CD14-positive monocyte (primary cell): ENCODE measurements at regions not wholly inside any gene's neighbourhood (a gene's known extent, or its start where the extent isn't known, plus 50 kb on each side); places are given as distances from the start of the nearest gene placed in this dataset.

Source experiments
- DNase-seq, 3 donors: peaks; one replicate each; pipeline ENCODE4 v3.0.0-alpha.2; 2011 to 2022
- H2AFZ ChIP-seq: 2 replicates; pipeline ENCODE4 v1.6.0; 2012; ENCODE audit warnings: mild to moderate bottlenecking, low read depth, low read length, inconsistent platforms; ENCODE audit not compliant: insufficient read depth, poor library complexity, severe bottlenecking
- H3K27ac ChIP-seq, 2 donors: 1 replicate in 1 of 2; 2 replicates in 1 of 2; pipeline ENCODE4 v1.5.1; 2012 to 2013; ENCODE audit warnings: low read length in 2 of 2, control low read depth in 1 of 2, inconsistent platforms in 1 of 2, low read depth in 1 of 2, mild to moderate bottlenecking in 1 of 2
- H3K27me3 ChIP-seq, 2 donors: one replicate each; pipeline versions ENCODE4 v1.6.0 to v1.6.1; 2011 to 2013; ENCODE audit warnings: low read length in 2 of 2; ENCODE audit not compliant: control insufficient read depth in 2 of 2, insufficient read depth in 2 of 2
- H3K36me3 ChIP-seq, 2 donors: replicated peaks in 1 of 2; 1 replicate in 1 of 2; 2 replicates in 1 of 2; pipeline versions ENCODE4 v1.5.1 to v1.6.1; 2012 to 2013; ENCODE audit warnings: low read length in 2 of 2, control low read depth in 1 of 2, inconsistent platforms in 1 of 2, mild to moderate bottlenecking in 1 of 2; ENCODE audit not compliant: insufficient read depth in 2 of 2, control insufficient read depth in 1 of 2
- H3K4me1 ChIP-seq, 2 donors: 1 replicate in 1 of 2; 2 replicates in 1 of 2; pipeline versions ENCODE4 v1.5.1 to v1.6.1; 2012 to 2013; ENCODE audit warnings: low read length in 2 of 2, control low read depth in 1 of 2, inconsistent platforms in 1 of 2, mild to moderate bottlenecking in 1 of 2, moderate library complexity in 1 of 2; ENCODE audit not compliant: insufficient read depth in 2 of 2, control insufficient read depth in 1 of 2
- H3K4me2 ChIP-seq: replicated peaks from 2 replicates; pipeline ENCODE3; 2012; ENCODE audit warnings: low read length, moderate library complexity, mild to moderate bottlenecking; ENCODE audit not compliant: poor library complexity, severe bottlenecking; ENCODE audit errors: extremely low read depth
- H3K4me3 ChIP-seq, 3 experiments: fragments of 200-600 bp in 1 of 3; sonication (generic) in 1 of 3; replicated peaks in 1 of 3; 1 replicate in 2 of 3; 2 replicates in 1 of 3; pipeline ENCODE4 v1.5.1; 2011 to 2013; ENCODE audit warnings: low read length in 3 of 3, mild to moderate bottlenecking in 3 of 3, control low read depth in 2 of 3, low read depth in 2 of 3, inconsistent platforms in 1 of 3, moderate library complexity in 1 of 3
- H3K79me2 ChIP-seq: 2 replicates; pipeline ENCODE4 v1.6.0; 2012; ENCODE audit warnings: mild to moderate bottlenecking, control low read depth, inconsistent platforms, low read length, moderate library complexity; ENCODE audit not compliant: insufficient read depth
- H3K9ac ChIP-seq: 2 replicates; pipeline ENCODE4 v1.6.0; 2017; ENCODE audit warnings: low read length, mild to moderate bottlenecking; ENCODE audit not compliant: insufficient read depth, poor library complexity, severe bottlenecking
- H3K9me3 ChIP-seq, 2 donors: replicated peaks in 1 of 2; 1 replicate in 1 of 2; 2 replicates in 1 of 2; pipeline versions ENCODE4 v1.5.1 to v1.6.1; 2012 to 2013; ENCODE audit warnings: low read length in 2 of 2, control low read depth in 1 of 2; ENCODE audit not compliant: control insufficient read depth in 1 of 2, insufficient read depth in 1 of 2
- H4K20me1 ChIP-seq: 2 replicates; pipeline ENCODE4 v1.6.0; 2012; ENCODE audit warnings: mild to moderate bottlenecking, low read length, control low read depth, moderate library complexity; ENCODE audit not compliant: insufficient read depth
- H3K27ac Mint-ChIP-seq, 7 donors: one replicate each; pipeline ENCODE4 v1.8.0; 2020; ENCODE audit warnings: mild to moderate bottlenecking in 7 of 7, mixed read lengths in 7 of 7, moderate library complexity in 6 of 7, inconsistent platforms in 2 of 7
- H3K27me3 Mint-ChIP-seq, 3 donors: one replicate each; pipeline ENCODE4 v1.8.0; 2021 to 2022; ENCODE audit warnings: low read depth in 3 of 3, mild to moderate bottlenecking in 3 of 3, mixed read lengths in 3 of 3, moderate library complexity in 3 of 3, inconsistent platforms in 1 of 3
- H3K36me3 Mint-ChIP-seq, 2 donors: one replicate each; pipeline ENCODE4 v1.8.0; 2020; ENCODE audit warnings: mixed read lengths in 2 of 2, inconsistent platforms in 1 of 2, mild to moderate bottlenecking in 1 of 2
- H3K4me1 Mint-ChIP-seq: one replicate; pipeline ENCODE4 v1.8.0; 2020; ENCODE audit warnings: mild to moderate bottlenecking, mixed read lengths
- H3K4me3 Mint-ChIP-seq, 2 donors: one replicate each; pipeline ENCODE4 v1.8.0; 2020; ENCODE audit warnings: mild to moderate bottlenecking in 2 of 2, mixed read lengths in 2 of 2, moderate library complexity in 1 of 2
- H3K9me3 Mint-ChIP-seq, 7 donors: one replicate each; pipeline ENCODE4 v1.8.0; 2020 to 2022; ENCODE audit warnings: mixed read lengths in 7 of 7, mild to moderate bottlenecking in 6 of 7, moderate library complexity in 6 of 7, inconsistent platforms in 2 of 7
- CTCF ChIP-seq: fragments of 200-600 bp; IDR thresholded peaks from one replicate; pipeline ENCODE4 v1.8.0; 2022; ENCODE audit warnings: antibody characterized with exemption, mild to moderate bottlenecking
- WGBS: methylation state at CpG from one replicate; pipeline ENCODE4 v1.1.5; 2013; ENCODE audit warnings: missing lambda C conversion rate; ENCODE audit not compliant: insufficient coverage; 5-methylcytosine and 5-hydroxymethylcytosine counted together
- intact Hi-C, 2 donors: fragments of 100-400 bp; cut with micrococcal nuclease; formaldehyde crosslinking; loops; one replicate each; pipeline versions ENCODE4 v1.15.0 to v1.15.1; 2023

- no peaks in the 10 kb centered on the region for H3K36me3 Mint-ChIP-seq
- H3K27me3 Mint-ChIP-seq = peaks cover 0 to 1% (median 0%) of the 10 kb centered on the region in 3 donors
- DNase-seq = no peak
- H2AFZ ChIP-seq = no peak overlapping the region
- no peak overlapping the region for H3K27ac ChIP-seq
- H3K9me3 Mint-ChIP-seq = peaks cover 0 to 7% (median 2%) of the 10 kb centered on the region in 7 donors
- no peak overlapping the region for H3K27ac Mint-ChIP-seq
- no peak overlapping the region for H3K4me3 ChIP-seq
- no peaks in the 10 kb centered on the region for H3K27me3 ChIP-seq
- H3K4me1 ChIP-seq = no peaks in the 10 kb centered on the region
- H3K9me3 ChIP-seq = no peaks in the 10 kb centered on the region
- TF ChIP-seq CTCF = no peak
- intact Hi-C loops = no loop called here
- no peak overlapping the region for H3K4me2 ChIP-seq
- H3K9ac ChIP-seq = no peak overlapping the region
- no peak overlapping the region for H3K4me3 Mint-ChIP-seq
- no peaks in the 10 kb centered on the region for H3K4me1 Mint-ChIP-seq
- H4K20me1 ChIP-seq = no peaks in the 10 kb centered on the region
- H3K36me3 ChIP-seq = no peaks in the 10 kb centered on the region
- H3K79me2 ChIP-seq = no peaks in the 10 kb centered on the region
These were observed 102.5 kb upstream of the ROBO1 start for GRCh38 chr3:79870313-79870620.

GRCh38 chr3:79869461-79870312 is 101.9 kb upstream of the ROBO1 start:
- TF ChIP-seq CTCF = no peak
- H3K9me3 Mint-ChIP-seq = peaks cover 0 to 7% (median 2%) of the 10 kb centered on the region in 7 donors
- Histone ChIP-seq H3K4me1 (no peaks in the 10 kb centered on the region), H3K9ac (no peak overlapping the region), H4K20me1 (no peaks in the 10 kb centered on the region), H3K4me2 (no peak overlapping the region), H3K79me2 (no peaks in the 10 kb centered on the region), H3K27me3 (no peaks in the 10 kb centered on the region), H2AFZ (no peak overlapping the region), H3K27ac (no peak overlapping the region), H3K9me3 (no peaks in the 10 kb centered on the region), H3K36me3 (no peaks in the 10 kb centered on the region), H3K4me3 (no peak overlapping the region)
- no peak for DNase-seq
- no peak overlapping the region for H3K4me3 Mint-ChIP-seq
- H3K36me3 Mint-ChIP-seq = no peaks in the 10 kb centered on the region
- no CpG with 5 or more reads among the region's 4 CpGs for WGBS
- intact Hi-C loops = no loop called here
- H3K4me1 Mint-ChIP-seq = no peaks in the 10 kb centered on the region
- H3K27me3 Mint-ChIP-seq = peaks cover 0 to 1% (median 0%) of the 10 kb centered on the region in 3 donors
- H3K27ac Mint-ChIP-seq = no peak overlapping the region
